Stimulated activated naive CD4-positive, alpha-beta T cell treated with Interleukin-2 at 50 U/mL for 16 hours (primary cell): ENCODE measurements at regions not wholly inside any gene's neighbourhood (a gene's known extent, or its start where the extent isn't known, plus 50 kb on each side); places are given as distances from the start of the nearest gene placed in this dataset.
"Not testable (repeated sequence)": the region's sequence is repeated elsewhere in the genome, so short reads cannot be mapped to it uniquely, and the experiment has no call there.

Experiments used
- DNase-seq: peaks from one replicate; lab custom pipeline; 2025; lab: John Stamatoyannopoulos, UW

- no peak for DNase-seq
Measured at GRCh38 chr2:129796225-129796624, 183.2 kb upstream of the RAB6C start.

GRCh38 chr2:129796801-129797488, 182.5 kb upstream of the RAB6C start:
- no peak for DNase-seq

DNA sequence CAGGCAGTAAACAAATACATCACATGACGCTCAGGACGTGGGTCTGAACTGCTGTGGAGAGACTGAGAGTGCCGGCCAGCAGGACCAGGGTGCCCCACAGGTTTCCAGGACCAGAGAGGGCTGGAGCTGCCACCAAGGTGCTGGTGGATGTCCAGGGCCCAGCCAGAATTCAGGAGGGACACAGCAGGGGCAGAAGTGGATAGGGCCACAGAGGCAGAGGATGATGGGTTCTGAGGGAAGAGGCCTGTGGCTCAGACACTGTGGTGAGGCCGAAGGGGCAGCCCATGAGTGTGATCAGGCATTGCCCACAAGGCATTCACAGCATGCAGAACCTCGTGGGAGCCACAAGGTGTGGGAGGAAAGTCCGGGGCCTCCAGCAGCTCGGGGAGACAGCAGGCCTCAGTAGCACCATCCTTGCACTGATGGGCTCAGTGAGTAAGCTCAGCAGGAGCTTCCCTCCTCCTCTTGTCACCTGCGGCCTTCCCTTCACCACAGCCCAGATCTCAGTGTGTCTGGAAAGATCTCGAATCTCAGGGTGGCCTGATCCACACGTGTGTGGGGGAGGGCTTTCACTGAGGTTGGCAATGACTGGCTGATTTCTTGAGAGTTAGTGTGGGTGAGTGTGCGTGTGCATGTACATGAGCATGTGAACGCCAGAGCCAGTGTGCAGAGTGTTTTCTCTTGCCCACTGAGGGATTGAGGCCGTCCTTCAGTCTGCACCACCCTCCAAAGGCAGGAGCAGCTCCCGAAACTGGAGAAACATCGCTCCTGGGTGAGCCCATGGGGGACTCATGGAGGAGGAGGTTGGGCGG, 181.8 kb upstream of the RAB6C start:
- no peak for DNase-seq

GRCh38 chr2:129798301-129798581, 181.2 kb upstream of the RAB6C start:
- DNase-seq = no peak

GRCh38 chr2:129798626-129799025, 180.8 kb upstream of the RAB6C start:
- DNase-seq = no peak

- DNase-seq = no peak
Measured at GRCh38 chr2:129799036-129799958, 180.2 kb upstream of the RAB6C start.

GRCh38 chr2:129800285-129800684, 179.2 kb upstream of the RAB6C start:
- DNase-seq = no peak

GRCh38 chr2:129800686-129801085, 178.8 kb upstream of the RAB6C start:
- DNase-seq = no peak

DNA sequence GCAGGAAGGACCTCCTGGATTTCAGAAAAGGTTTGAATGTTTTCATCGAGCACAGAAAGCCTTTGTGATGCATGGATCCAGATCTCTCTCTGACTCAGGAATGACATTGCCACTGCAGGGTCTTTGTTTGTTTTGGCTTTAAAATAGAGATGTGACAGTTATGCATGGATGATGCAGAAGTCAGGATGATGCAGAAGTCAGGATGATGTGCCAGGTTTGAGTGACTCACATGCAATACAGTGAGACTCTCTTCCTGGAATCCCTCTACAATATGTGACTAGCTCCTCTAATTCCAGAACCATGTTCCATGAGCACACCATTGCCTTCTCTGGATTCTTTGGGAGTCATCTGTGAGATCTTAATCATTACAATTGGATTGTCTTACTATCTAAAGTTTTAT, 177.9 kb upstream of the RAB6C start:
- DNase-seq = no peak

DNA sequence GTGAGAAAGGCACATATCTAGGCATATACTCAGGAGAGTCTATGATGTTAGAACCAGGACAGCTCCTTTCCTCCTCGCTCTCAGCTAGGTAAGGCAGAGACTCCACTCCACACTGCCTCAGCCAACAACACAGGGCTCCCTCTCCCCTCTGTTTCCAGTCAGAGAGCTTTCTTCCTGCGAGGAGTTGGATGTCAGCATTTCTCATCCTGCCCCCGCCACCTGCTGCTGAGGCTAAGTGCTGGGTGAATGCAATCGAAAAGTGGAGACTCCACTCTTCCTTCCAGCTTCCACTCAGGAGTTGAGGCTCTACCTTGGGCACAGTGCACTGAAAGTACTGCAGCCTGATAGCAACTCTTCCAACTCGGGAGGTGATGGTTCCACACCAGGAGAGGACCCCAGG, 177.2 kb upstream of the RAB6C start:
- no peak for DNase-seq

- DNase-seq = no peak
Measured at GRCh38 chr2:129803032-129803431, 176.4 kb upstream of the RAB6C start.

DNA sequence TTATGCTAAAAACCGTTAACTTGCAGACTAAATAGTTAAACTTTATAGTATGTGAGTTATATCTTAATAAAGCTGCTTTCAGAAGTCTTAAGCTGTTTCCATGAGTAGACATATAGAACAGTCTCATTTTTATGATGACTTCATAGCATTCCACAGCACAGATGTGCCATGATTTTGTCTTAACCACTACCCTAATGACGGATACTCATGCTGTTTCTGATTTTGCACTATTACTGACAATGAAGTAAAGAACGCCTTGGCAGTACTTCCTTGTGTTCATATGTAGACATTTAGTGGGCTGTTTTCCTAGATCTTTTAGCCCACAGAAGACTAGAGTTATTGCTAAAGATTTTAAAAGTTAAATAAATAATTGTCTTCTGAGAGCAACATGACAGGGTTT, 175.6 kb upstream of the RAB6C start:
- DNase-seq = no peak

DNA sequence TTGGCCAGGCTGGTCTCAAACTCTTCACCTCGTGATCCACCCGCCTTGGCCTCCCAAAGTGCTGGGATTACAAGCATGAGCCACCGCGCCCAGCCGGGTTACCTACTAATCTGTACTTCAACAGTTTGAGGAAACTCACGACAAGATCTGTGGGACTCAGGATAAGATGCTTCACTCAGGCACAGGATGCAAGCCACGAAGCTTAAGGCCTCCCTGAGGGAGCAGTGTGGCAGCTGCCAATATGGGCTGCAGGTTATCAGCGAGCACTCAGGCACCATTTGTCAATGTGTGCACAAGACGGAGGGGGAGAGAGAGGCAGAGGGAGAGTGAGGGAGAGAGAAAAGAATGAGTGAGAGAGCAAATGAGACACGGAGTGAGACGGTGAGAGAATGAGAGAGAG, 173.6 kb upstream of the RAB6C start:
- DNase-seq = no peak

- no peak for DNase-seq
Measured at GRCh38 chr2:129806317-129806716, 173.1 kb upstream of the RAB6C start.

DNA sequence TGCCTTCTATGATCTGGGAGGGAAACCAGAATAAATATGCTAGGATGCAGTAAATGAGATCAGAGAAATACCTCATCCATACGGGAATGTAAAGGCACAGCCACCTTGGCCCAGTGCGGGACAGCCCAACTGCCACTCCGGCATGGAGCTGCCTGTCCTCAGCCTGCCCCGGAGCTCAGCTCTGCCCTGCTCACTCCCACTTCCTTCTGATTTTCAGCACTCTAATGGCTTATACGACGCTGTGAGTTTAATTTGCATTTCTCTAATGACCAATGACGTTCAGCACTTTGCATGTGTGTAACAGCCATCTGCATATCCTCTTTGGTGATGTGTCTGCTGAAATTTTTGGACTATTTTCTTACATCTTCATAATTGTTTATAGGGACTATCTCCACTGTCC, 172.5 kb upstream of the RAB6C start:
- DNase-seq = no peak

DNA sequence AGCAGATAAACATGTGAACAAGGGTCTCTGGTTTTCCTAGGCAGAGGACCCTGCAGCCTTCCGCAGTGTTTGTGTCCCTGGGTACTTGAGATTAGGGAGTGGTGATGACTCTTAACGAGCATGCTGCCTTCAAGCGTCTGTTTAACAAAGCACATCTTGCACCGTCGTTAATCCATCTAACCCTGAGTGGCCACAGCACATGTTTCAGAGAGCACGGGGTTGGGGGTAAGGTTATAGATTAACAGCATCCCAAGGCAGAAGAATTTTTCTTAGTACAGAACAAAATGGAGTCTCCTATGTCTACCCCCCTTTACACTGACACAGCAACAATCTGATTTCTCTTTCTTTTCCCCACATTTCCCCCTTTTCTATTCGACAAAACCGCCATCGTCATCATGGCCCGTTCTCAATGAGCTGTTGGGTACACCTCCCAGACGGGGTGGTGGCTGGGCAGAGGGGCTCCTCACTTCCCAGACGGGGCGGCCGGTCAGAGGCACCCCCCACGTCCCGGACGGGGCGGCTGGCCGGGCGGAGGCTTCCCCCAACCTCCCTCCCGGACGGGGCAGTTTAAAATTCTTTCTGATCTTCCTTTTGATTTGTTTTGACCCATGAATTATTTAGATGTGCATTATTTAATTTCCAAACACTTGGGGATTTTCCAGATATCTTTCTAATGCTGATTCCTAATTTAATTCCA, 171.7 kb upstream of the RAB6C start:
- DNase-seq = not testable (repeated sequence)

GRCh38 chr2:129810521-129810920, 168.9 kb upstream of the RAB6C start:
- DNase-seq = no peak

- DNase-seq = no peak
Measured at GRCh38 chr2:129812071-129812470, 167.4 kb upstream of the RAB6C start.

DNA sequence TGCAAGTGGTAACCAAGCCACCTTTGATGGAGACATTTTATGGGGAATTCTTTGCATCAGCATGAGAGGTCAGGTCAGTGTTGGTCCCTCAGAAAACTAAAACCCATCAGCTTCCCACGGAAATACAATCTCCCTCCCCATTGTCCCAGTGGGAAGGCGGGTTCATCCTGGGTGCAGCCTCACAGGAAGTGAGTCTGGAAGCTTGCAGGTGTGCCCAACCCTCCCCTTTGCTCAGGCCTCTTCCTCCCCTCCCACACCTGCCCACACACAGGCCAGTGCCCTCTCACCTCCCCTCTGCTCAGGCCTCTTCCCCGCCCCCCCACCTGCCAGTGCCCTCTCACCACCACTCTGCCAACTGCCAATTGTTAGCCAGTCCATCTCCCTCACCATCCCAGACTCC, 166.8 kb upstream of the RAB6C start:
- DNase-seq = no peak

DNA sequence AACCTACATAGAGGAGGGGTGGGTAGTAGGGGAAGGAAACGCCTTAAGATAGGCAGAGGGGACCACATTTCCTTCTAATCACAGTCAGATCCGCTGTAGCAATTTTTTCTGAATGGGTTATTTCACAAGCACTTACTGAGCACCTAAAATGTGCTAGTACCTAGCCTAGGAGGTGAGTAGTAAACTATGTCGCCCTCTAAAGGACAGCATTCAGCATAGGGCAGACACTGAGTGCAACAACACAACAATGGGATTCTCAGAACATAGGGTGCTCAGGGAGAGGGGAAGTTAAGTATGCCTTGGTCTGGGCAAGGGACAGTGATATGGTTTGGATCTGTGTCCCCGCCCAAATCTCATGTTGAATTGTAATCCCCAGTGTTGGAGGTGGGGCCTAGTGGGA, 166.1 kb upstream of the RAB6C start:
- no peak for DNase-seq

- no peak for DNase-seq
Measured at GRCh38 chr2:129816813-129817574, 162.5 kb upstream of the RAB6C start.
